ENCODE measurements at regions not wholly inside any gene's neighbourhood (a gene's known extent, or its start where the extent isn't known, plus 50 kb on each side); places are given as distances from the start of the nearest gene placed in this dataset.

DNA sequence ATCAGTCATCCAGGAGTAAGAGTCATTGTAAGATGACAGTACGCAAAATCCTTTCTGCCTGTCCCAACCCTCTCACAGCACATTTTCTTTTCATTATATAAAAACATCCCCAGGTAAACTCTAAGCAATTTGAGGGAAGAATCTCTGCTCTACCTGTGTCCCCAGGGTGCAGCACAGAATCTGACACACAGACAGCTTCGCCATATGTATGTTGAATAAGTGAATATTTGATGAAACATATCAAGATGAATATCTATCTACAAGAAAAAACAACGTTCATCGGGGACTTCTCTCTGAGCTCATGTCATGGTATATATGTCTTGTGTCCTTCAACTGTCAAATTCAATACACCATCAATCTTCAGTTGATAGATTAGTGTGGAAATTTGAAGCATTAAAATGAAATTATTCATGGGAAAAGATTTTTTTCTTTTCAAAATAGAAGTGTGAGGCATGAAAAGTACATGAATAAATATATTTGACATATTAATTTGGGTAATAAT is 94.5 kb upstream of the KYNU start:
- H3K36me3 ChIP-seq (ENCODE audit: insufficient read depth, low read length) = no peaks in the 10 kb centered on the region
- H3K4me2 ChIP-seq (ENCODE audit: low read depth, low read length, poor library complexity, severe bottlenecking) = no peak overlapping the region
- H3K4me1 ChIP-seq (ENCODE audit: low read length) = no peaks in the 10 kb centered on the region
- no peak for DNase-seq
- no peaks in the 10 kb centered on the region for H3K9me2 ChIP-seq (replicated peaks; ENCODE audit: insufficient read depth, low read length)
- H3K79me2 ChIP-seq (ENCODE audit: low read length) = no peaks in the 10 kb centered on the region
- no peak overlapping the region for H3K9ac ChIP-seq (ENCODE audit: low read length)
- H2AFZ ChIP-seq (ENCODE audit: low read length) = no peak overlapping the region
- no peak overlapping the region for H3K27ac ChIP-seq (ENCODE audit: low read length)
- no peaks in the 10 kb centered on the region for H3K9me3 ChIP-seq (ENCODE audit: low read length)
- no peaks in the 10 kb centered on the region for H3K27me3 ChIP-seq (ENCODE audit: low read length)
- no peaks in the 10 kb centered on the region for H4K20me1 ChIP-seq (ENCODE audit: insufficient read depth, low read depth, low read length)
- H3K4me3 ChIP-seq (ENCODE audit: low read length) = no peak overlapping the region

DNA sequence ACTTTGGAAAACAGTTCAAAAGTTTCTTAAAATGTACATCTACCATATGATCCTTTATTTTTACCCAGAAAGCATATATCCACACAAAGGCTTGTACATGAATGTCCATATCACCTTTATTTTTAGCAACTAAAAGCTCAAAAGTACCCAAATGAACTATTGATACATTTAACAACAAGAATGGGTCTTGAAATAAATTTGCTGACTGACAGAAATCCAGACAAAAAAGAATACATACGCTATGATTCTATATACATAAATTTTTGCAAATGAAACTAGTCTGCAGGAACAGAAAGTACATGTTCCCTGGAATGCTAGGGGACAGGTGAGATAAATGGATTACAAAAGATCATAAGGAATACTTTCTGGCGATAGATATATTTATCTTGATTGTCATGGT is 96.3 kb upstream of the KYNU start:
- no peak for DNase-seq
- H3K4me3 ChIP-seq (ENCODE audit: low read length) = no peak overlapping the region

DNA sequence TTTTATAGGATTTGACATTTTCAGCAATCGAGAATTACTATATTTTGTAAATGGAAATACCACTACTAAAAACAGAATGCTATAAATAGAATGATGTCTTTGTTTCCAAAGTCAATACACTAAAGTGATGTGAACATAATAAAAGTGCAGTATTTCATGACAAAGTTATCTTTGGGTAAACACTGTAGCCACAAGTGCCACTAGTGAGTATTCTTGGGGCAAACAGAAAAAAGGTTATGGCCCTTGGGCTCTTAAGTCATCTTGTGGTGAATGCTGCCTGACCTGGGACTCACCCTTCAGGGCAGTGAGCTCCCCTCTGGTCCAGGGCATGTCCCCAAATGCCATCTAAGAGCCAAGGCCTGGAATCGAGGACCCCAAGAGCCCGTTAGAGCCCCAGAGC is 99.2 kb upstream of the KYNU start:
- no peaks in the 10 kb centered on the region for H3K79me2 ChIP-seq (ENCODE audit: low read length)
- no peaks in the 10 kb centered on the region for H4K20me1 ChIP-seq (ENCODE audit: insufficient read depth, low read depth, low read length)
- H3K4me2 ChIP-seq (ENCODE audit: low read depth, low read length, poor library complexity, severe bottlenecking) = no peak overlapping the region
- H3K4me3 ChIP-seq (ENCODE audit: low read length) = no peak overlapping the region
- no peak overlapping the region for H3K27ac ChIP-seq (ENCODE audit: low read length)
- no peak overlapping the region for H3K9ac ChIP-seq (ENCODE audit: low read length)
- DNase-seq = no peak
- no peaks in the 10 kb centered on the region for H3K36me3 ChIP-seq (ENCODE audit: insufficient read depth, low read length)
- H3K9me2 ChIP-seq (replicated peaks; ENCODE audit: insufficient read depth, low read length) = no peaks in the 10 kb centered on the region
- H3K9me3 ChIP-seq (ENCODE audit: low read length) = no peaks in the 10 kb centered on the region
- no peaks in the 10 kb centered on the region for H3K27me3 ChIP-seq (ENCODE audit: low read length)
- H2AFZ ChIP-seq (ENCODE audit: low read length) = no peak overlapping the region
- no peaks in the 10 kb centered on the region for H3K4me1 ChIP-seq (ENCODE audit: low read length)

More for the DNA sequence above, 96.3 kb upstream of the KYNU start:
- no peaks in the 10 kb centered on the region for H3K36me3 ChIP-seq (ENCODE audit: insufficient read depth, low read length)
- no peak overlapping the region for H2AFZ ChIP-seq (ENCODE audit: low read length)
- H3K9ac ChIP-seq (ENCODE audit: low read length) = no peak overlapping the region
- H3K9me2 ChIP-seq (replicated peaks; ENCODE audit: insufficient read depth, low read length) = no peaks in the 10 kb centered on the region
- H3K79me2 ChIP-seq (ENCODE audit: low read length) = no peaks in the 10 kb centered on the region
- H4K20me1 ChIP-seq (ENCODE audit: insufficient read depth, low read depth, low read length) = no peaks in the 10 kb centered on the region
- no peaks in the 10 kb centered on the region for H3K4me1 ChIP-seq (ENCODE audit: low read length)
- no peaks in the 10 kb centered on the region for H3K9me3 ChIP-seq (ENCODE audit: low read length)
- H3K27ac ChIP-seq (ENCODE audit: low read length) = no peak overlapping the region
- H3K27me3 ChIP-seq (ENCODE audit: low read length) = no peaks in the 10 kb centered on the region
- H3K4me2 ChIP-seq (ENCODE audit: low read depth, low read length, poor library complexity, severe bottlenecking) = no peak overlapping the region

DNA sequence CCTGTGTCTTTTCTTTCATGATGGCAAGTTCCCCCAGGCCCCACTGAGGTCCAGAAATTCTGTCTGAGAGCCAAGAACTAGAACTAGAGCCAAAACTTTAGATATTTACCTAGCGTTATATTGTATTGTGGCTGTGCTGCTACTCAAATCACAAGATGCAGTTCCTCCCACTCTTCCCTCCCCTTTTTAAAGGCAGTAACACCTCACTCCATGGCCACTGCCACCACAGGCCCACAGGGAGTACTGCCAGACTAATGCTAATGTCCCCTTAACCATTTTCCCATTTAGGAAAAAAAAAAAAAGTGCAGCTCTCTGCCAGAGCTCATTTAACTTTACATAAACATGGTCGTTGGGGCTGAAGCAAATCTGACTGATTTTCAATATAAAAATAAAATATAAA is 99.7 kb upstream of the KYNU start:
- Histone ChIP-seq H2AFZ (ENCODE audit: low read length) (no peak overlapping the region), H3K9ac (ENCODE audit: low read length) (no peak overlapping the region), H3K27me3 (ENCODE audit: low read length) (no peaks in the 10 kb centered on the region), H3K79me2 (ENCODE audit: low read length) (no peaks in the 10 kb centered on the region), H3K4me3 (ENCODE audit: low read length) (no peak overlapping the region), H3K36me3 (ENCODE audit: insufficient read depth, low read length) (no peaks in the 10 kb centered on the region), H3K27ac (ENCODE audit: low read length) (no peak overlapping the region), H3K9me3 (ENCODE audit: low read length) (no peaks in the 10 kb centered on the region), H3K4me2 (ENCODE audit: low read depth, low read length, poor library complexity, severe bottlenecking) (no peak overlapping the region), H3K4me1 (ENCODE audit: low read length) (no peaks in the 10 kb centered on the region), H3K9me2 (replicated peaks; ENCODE audit: insufficient read depth, low read length) (no peaks in the 10 kb centered on the region), H4K20me1 (ENCODE audit: insufficient read depth, low read depth, low read length) (no peaks in the 10 kb centered on the region)
- no peak for DNase-seq

DNA sequence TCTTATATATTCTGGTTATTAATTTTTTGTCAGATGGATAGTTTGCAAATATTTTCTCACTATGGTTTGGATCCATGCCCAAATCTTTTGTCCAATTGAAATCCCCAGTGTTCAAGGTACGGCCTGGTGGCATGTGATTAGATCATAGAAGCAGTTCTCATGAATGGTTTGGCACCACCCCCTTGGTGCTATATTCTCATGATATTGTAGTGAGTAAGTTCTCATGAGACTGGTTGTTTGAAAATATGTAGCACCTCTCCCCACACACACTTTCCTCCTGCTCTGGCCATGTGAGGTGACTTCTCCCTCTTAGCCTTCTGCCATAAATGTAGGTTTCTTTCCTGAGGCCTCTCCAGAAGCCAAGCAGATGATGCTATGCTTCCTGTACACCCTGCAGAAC is 107.7 kb upstream of the KYNU start:
- H3K27me3 ChIP-seq (ENCODE audit: low read length) = no peaks in the 10 kb centered on the region
- H3K4me3 ChIP-seq (ENCODE audit: low read length) = no peak overlapping the region
- H3K4me1 ChIP-seq (ENCODE audit: low read length) = no peaks in the 10 kb centered on the region
- no peaks in the 10 kb centered on the region for H3K36me3 ChIP-seq (ENCODE audit: insufficient read depth, low read length)
- H3K27ac ChIP-seq (ENCODE audit: low read length) = no peak overlapping the region
- no peak overlapping the region for H3K9ac ChIP-seq (ENCODE audit: low read length)
- no peaks in the 10 kb centered on the region for H3K9me2 ChIP-seq (replicated peaks; ENCODE audit: insufficient read depth, low read length)
- H3K4me2 ChIP-seq (ENCODE audit: low read depth, low read length, poor library complexity, severe bottlenecking) = no peak overlapping the region
- H2AFZ ChIP-seq (ENCODE audit: low read length) = no peak overlapping the region
- H3K79me2 ChIP-seq (ENCODE audit: low read length) = no peaks in the 10 kb centered on the region
- no peak for DNase-seq
- H4K20me1 ChIP-seq (ENCODE audit: insufficient read depth, low read depth, low read length) = no peaks in the 10 kb centered on the region
- no peaks in the 10 kb centered on the region for H3K9me3 ChIP-seq (ENCODE audit: low read length)

DNA sequence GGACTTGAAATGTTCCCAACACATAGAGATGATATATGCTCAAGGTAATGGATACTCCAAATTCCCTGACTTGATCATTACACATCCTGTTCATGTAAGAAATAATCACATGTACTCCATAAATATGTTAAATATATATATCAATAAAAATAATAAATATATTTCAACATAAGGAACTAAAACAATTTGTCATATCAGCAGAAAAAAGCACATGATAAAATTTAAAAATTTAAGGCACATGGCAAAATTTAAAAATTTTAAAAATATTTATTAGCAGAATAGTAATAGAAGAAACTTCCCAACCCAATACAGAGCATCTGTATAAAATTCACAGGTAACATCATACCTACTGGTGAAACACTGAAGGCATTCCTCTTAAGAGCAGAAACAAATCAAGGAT is 109.6 kb upstream of the KYNU start:
- Histone ChIP-seq H3K9ac (ENCODE audit: low read length) (no peak overlapping the region), H2AFZ (ENCODE audit: low read length) (no peak overlapping the region), H3K4me2 (ENCODE audit: low read depth, low read length, poor library complexity, severe bottlenecking) (no peak overlapping the region), H3K79me2 (ENCODE audit: low read length) (no peaks in the 10 kb centered on the region), H3K4me1 (ENCODE audit: low read length) (no peaks in the 10 kb centered on the region), H3K9me3 (ENCODE audit: low read length) (no peaks in the 10 kb centered on the region), H3K9me2 (replicated peaks; ENCODE audit: insufficient read depth, low read length) (no peaks in the 10 kb centered on the region), H3K4me3 (ENCODE audit: low read length) (no peak overlapping the region), H3K27me3 (ENCODE audit: low read length) (no peaks in the 10 kb centered on the region), H4K20me1 (ENCODE audit: insufficient read depth, low read depth, low read length) (no peaks in the 10 kb centered on the region), H3K27ac (ENCODE audit: low read length) (no peak overlapping the region), H3K36me3 (ENCODE audit: insufficient read depth, low read length) (no peaks in the 10 kb centered on the region)
- no peak for DNase-seq

DNA sequence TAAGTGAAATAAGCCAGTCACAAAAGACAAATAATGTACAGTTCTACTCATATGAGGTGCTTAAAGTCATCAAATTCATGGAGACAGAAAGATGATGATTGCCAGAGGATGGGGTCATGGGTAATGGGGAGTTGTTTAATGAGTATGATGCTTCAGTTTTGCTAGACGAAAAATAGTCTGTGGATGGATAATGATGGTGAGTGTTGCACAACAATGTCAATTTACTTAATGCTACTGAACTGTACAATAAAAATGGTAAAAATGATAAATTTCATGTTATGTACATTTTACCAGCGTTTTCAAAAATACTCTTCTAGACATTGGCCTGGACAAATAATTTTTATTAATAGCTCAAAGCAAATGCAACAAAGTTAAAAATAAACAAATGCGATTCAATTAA is 118.5 kb upstream of the KYNU start:
- no peaks in the 10 kb centered on the region for H3K4me1 ChIP-seq (ENCODE audit: low read length)
- no peaks in the 10 kb centered on the region for H3K36me3 ChIP-seq (ENCODE audit: insufficient read depth, low read length)
- no peak for DNase-seq
- H3K4me2 ChIP-seq (ENCODE audit: low read depth, low read length, poor library complexity, severe bottlenecking) = no peak overlapping the region
- no peaks in the 10 kb centered on the region for H3K9me3 ChIP-seq (ENCODE audit: low read length)
- H3K79me2 ChIP-seq (ENCODE audit: low read length) = no peaks in the 10 kb centered on the region
- H2AFZ ChIP-seq (ENCODE audit: low read length) = no peak overlapping the region
- H3K9me2 ChIP-seq (replicated peaks; ENCODE audit: insufficient read depth, low read length) = no peaks in the 10 kb centered on the region
- no peak overlapping the region for H3K27ac ChIP-seq (ENCODE audit: low read length)
- H4K20me1 ChIP-seq (ENCODE audit: insufficient read depth, low read depth, low read length) = no peaks in the 10 kb centered on the region
- no peak overlapping the region for H3K9ac ChIP-seq (ENCODE audit: low read length)
- no peak overlapping the region for H3K4me3 ChIP-seq (ENCODE audit: low read length)
- no peaks in the 10 kb centered on the region for H3K27me3 ChIP-seq (ENCODE audit: low read length)

DNA sequence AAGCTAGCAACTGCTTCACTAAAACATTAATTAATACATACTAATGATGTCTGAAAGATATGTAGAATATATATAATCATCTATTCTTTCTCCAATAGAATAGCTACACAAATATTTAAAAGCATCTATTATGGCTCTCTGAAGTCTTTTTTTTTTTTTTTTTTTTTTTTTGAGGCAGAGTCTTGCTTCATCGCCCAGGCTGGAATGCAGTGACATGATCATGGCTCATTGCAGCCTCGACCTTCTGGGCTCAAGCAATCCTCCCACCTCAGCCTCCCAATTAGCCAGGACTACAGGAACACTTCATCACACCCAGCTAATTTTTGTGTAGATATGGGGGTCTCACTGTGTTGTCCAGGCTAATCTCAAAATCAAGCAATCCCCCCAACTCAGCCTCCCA is 120.4 kb upstream of the KYNU start:
- no peaks in the 10 kb centered on the region for H3K9me2 ChIP-seq (replicated peaks; ENCODE audit: insufficient read depth, low read length)
- no peak overlapping the region for H3K4me3 ChIP-seq (ENCODE audit: low read length)
- H4K20me1 ChIP-seq (ENCODE audit: insufficient read depth, low read depth, low read length) = no peaks in the 10 kb centered on the region
- no peak overlapping the region for H3K27ac ChIP-seq (ENCODE audit: low read length)
- H3K79me2 ChIP-seq (ENCODE audit: low read length) = no peaks in the 10 kb centered on the region
- no peak overlapping the region for H2AFZ ChIP-seq (ENCODE audit: low read length)
- no peaks in the 10 kb centered on the region for H3K36me3 ChIP-seq (ENCODE audit: insufficient read depth, low read length)
- DNase-seq = no peak
- H3K9ac ChIP-seq (ENCODE audit: low read length) = no peak overlapping the region
- H3K9me3 ChIP-seq (ENCODE audit: low read length) = no peaks in the 10 kb centered on the region
- H3K27me3 ChIP-seq (ENCODE audit: low read length) = no peaks in the 10 kb centered on the region
- H3K4me1 ChIP-seq (ENCODE audit: low read length) = no peaks in the 10 kb centered on the region
- no peak overlapping the region for H3K4me2 ChIP-seq (ENCODE audit: low read depth, low read length, poor library complexity, severe bottlenecking)

DNA sequence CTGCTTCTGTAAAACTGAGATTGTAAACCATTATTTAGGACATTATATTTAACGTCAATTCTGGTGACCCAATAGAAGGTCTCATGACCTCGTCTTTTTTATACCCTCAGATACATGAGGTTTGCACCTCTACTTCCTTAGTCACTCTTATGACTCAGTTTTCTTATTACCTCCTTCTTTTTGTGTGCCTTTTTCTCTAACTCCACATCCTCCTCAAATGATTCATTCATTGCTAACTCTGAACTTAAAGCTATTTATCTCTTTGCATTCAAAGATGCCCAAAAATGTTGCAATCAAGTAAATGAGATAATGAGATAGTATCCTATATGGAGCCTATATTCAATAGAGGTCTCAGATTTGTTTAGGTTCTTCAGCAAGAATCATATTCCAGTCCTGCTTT is 121.0 kb upstream of the KYNU start:
- Histone ChIP-seq H3K36me3 (ENCODE audit: insufficient read depth, low read length) (no peaks in the 10 kb centered on the region), H3K9me2 (replicated peaks; ENCODE audit: insufficient read depth, low read length) (no peaks in the 10 kb centered on the region), H3K9ac (ENCODE audit: low read length) (no peak overlapping the region), H4K20me1 (ENCODE audit: insufficient read depth, low read depth, low read length) (no peaks in the 10 kb centered on the region), H3K9me3 (ENCODE audit: low read length) (no peaks in the 10 kb centered on the region), H3K27me3 (ENCODE audit: low read length) (no peaks in the 10 kb centered on the region), H3K4me2 (ENCODE audit: low read depth, low read length, poor library complexity, severe bottlenecking) (no peak overlapping the region), H3K4me3 (ENCODE audit: low read length) (no peak overlapping the region), H3K27ac (ENCODE audit: low read length) (no peak overlapping the region), H2AFZ (ENCODE audit: low read length) (no peak overlapping the region), H3K79me2 (ENCODE audit: low read length) (no peaks in the 10 kb centered on the region), H3K4me1 (ENCODE audit: low read length) (no peaks in the 10 kb centered on the region)
- no peak for DNase-seq

Measured in Karpas-422 (cell line).